ENCODE measurements at regions not wholly inside any gene's neighbourhood (a gene's known extent, or its start where the extent isn't known, plus 50 kb on each side); places are given as distances from the start of the nearest gene placed in this dataset.

GRCh38 chrX:42237956-42238355 is 314.6 kb upstream of the CASK start:
- TF ChIP-seq POLR2A (IDR thresholded peaks at IDR 0.05), result no peak
- TF ChIP-seq, protein P1, sequence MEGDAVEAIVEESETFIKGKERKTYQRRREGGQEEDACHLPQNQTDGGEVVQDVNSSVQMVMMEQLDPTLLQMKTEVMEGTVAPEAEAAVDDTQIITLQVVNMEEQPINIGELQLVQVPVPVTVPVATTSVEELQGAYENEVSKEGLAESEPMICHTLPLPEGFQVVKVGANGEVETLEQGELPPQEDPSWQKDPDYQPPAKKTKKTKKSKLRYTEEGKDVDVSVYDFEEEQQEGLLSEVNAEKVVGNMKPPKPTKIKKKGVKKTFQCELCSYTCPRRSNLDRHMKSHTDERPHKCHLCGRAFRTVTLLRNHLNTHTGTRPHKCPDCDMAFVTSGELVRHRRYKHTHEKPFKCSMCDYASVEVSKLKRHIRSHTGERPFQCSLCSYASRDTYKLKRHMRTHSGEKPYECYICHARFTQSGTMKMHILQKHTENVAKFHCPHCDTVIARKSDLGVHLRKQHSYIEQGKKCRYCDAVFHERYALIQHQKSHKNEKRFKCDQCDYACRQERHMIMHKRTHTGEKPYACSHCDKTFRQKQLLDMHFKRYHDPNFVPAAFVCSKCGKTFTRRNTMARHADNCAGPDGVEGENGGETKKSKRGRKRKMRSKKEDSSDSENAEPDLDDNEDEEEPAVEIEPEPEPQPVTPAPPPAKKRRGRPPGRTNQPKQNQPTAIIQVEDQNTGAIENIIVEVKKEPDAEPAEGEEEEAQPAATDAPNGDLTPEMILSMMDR (IDR thresholded peaks at IDR 0.05), result no peak
- no peak for TF ChIP-seq POLR2AphosphoS5 (IDR thresholded peaks at IDR 0.05)

Data from transverse colon (tissue), 4 donors.